ENCODE measurements at regions not wholly inside any gene's neighbourhood (a gene's known extent, or its start where the extent isn't known, plus 50 kb on each side); places are given as distances from the start of the nearest gene placed in this dataset.

- Mint-ChIP-seq H3K4me3 (no peak overlapping the region), H3K27ac (no peak overlapping the region), H3K4me1 (peaks cover 6% of the 10 kb centered on the region), H3K36me3 (ENCODE audit: low read depth) (no peaks in the 10 kb centered on the region), H3K27me3 (peaks cover 5% of the 10 kb centered on the region), H3K9me3 (no peaks in the 10 kb centered on the region)
- DNase-seq (no peak), ATAC-seq (ENCODE audit: low read depth) (no peak)
- intact Hi-C loops (cut with micrococcal nuclease), result no loop called here
- TF ChIP-seq CTCF (IDR thresholded peaks at IDR 0.05), result no peak
- CTCF ChIA-PET, result no interaction called here
- POLR2A ChIA-PET, result no interaction called here
Observed at GRCh38 chr3:111253733-111254132, 182.1 kb downstream of the NECTIN3 start.

GRCh38 chr3:111260878-111261277, 189.3 kb downstream of the NECTIN3 start:
- Mint-ChIP-seq H3K4me1 (no peaks in the 10 kb centered on the region), H3K9me3 (no peaks in the 10 kb centered on the region), H3K36me3 (ENCODE audit: low read depth) (no peaks in the 10 kb centered on the region), H3K27me3 (peaks cover 3% of the 10 kb centered on the region), H3K27ac (no peak overlapping the region), H3K4me3 (no peak overlapping the region)
- DNase-seq (no peak), ATAC-seq (ENCODE audit: low read depth) (no peak)
- no peak for TF ChIP-seq CTCF (IDR thresholded peaks at IDR 0.05)
- POLR2A ChIA-PET, result no interaction called here
- CTCF ChIA-PET, result no interaction called here
- intact Hi-C loops (cut with micrococcal nuclease), result no loop called here

GRCh38 chr3:111269777-111270176, 198.2 kb downstream of the NECTIN3 start:
- ChIA-PET POLR2A (no interaction called here), CTCF (no interaction called here)
- TF ChIP-seq CTCF (IDR thresholded peaks at IDR 0.05), result no peak
- Mint-ChIP-seq H3K36me3 (ENCODE audit: low read depth) (no peaks in the 10 kb centered on the region), H3K4me3 (no peak overlapping the region), H3K27me3 (peaks cover 5% of the 10 kb centered on the region), H3K27ac (no peak overlapping the region), H3K9me3 (peaks cover 3% of the 10 kb centered on the region), H3K4me1 (peaks cover 4% of the 10 kb centered on the region)
- DNase-seq (no peak), ATAC-seq (ENCODE audit: low read depth) (no peak)
- intact Hi-C loops (cut with micrococcal nuclease), result no loop called here

GRCh38 chr3:111277226-111277625, 205.6 kb downstream of the NECTIN3 start:
- Mint-ChIP-seq H3K4me1 (no peaks in the 10 kb centered on the region), H3K27ac (no peak overlapping the region), H3K27me3 (peaks cover 2% of the 10 kb centered on the region), H3K9me3 (no peaks in the 10 kb centered on the region), H3K36me3 (ENCODE audit: low read depth) (no peaks in the 10 kb centered on the region), H3K4me3 (no peak overlapping the region)
- ATAC-seq (ENCODE audit: low read depth), result no peak
- DNase-seq, result no peak
- TF ChIP-seq CTCF (IDR thresholded peaks at IDR 0.05), result no peak
- POLR2A ChIA-PET, result no interaction called here
- intact Hi-C loops (cut with micrococcal nuclease), result no loop called here
- CTCF ChIA-PET, result interaction anchor here (1.1 kb wide), 1 partner anchor 10 kb away, joined by 3 read pairs; no protein-coding TSS in a partner anchor

- CTCF ChIA-PET, result no interaction called here
- ATAC-seq (ENCODE audit: low read depth), result no peak
- intact Hi-C loops (cut with micrococcal nuclease), result no loop called here
- no peak overlapping the region for H3K4me3 Mint-ChIP-seq
- no peak for TF ChIP-seq CTCF (IDR thresholded peaks at IDR 0.05)
- no peak for DNase-seq
- H3K27ac Mint-ChIP-seq, result no peak overlapping the region
- POLR2A ChIA-PET, result no interaction called here
- H3K4me1 Mint-ChIP-seq, result no peaks in the 10 kb centered on the region
- no peaks in the 10 kb centered on the region for H3K36me3 Mint-ChIP-seq (ENCODE audit: low read depth)
- H3K27me3 Mint-ChIP-seq, result peaks cover 2% of the 10 kb centered on the region
- no peaks in the 10 kb centered on the region for H3K9me3 Mint-ChIP-seq
Observed at GRCh38 chr3:111278959-111279358, 207.3 kb downstream of the NECTIN3 start.

All from activated B cell treated with CpG ODN at 0.5 μM for 24 hours (primary cell).